ENCODE measurements at regions not wholly inside any gene's neighbourhood (a gene's known extent, or its start where the extent isn't known, plus 50 kb on each side); places are given as distances from the start of the nearest gene placed in this dataset.

DNA sequence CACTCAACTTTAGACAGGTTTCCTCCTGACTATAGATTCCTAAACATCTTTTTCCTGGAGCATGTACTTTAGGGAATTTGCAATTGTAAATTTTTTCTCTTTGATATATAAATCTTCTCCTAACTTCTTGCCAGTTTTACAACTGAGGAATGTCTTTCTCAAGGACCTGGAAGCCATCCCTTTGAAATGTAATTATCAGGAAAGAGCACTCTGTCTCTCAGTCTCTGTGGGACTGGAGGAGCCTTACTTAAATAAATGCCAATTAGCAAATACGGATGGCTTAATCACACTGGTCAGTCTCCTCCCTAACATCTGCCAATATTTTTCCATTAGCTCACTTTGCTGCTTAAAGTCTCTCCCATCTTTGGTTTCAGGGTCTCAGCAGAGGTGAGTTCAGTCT lies 344.3 kb upstream of the ARRDC3 start:
- Histone ChIP-seq H3K79me2 (replicated peaks; ENCODE audit: insufficient read depth) (no peaks in the 10 kb centered on the region), H3K9me2 (ENCODE audit: insufficient read depth) (no peaks in the 10 kb centered on the region), H3K27me3 (ENCODE audit: insufficient read depth) (no peaks in the 10 kb centered on the region), H3K4me2 (peak overlapping the region; percentile 16; the same call in 1 of the 2 replicates), H3K4me1 (ENCODE audit: insufficient read depth) (peaks cover 22% of the 10 kb centered on the region), H4K20me1 (replicated peaks; ENCODE audit: insufficient read depth) (no peaks in the 10 kb centered on the region), H3K27ac (ENCODE audit: low read depth) (no peak overlapping the region), H3K36me3 (ENCODE audit: insufficient read depth) (no peaks in the 10 kb centered on the region), H3K4me3 (peak overlapping the region; percentile 4; the same call in 1 of the 2 replicates), H2AFZ (no peak overlapping the region), H3F3A (replicated peaks; ENCODE audit: low read depth) (no peaks in the 10 kb centered on the region)
- Mint-ChIP-seq H3K4me1 (peaks cover 35% of the 10 kb centered on the region), H3K4me3 (peak overlapping the region; percentile 2; the same call in 1 of the 3 replicates), H3K36me3 (ENCODE audit: low read depth) (no peaks in the 10 kb centered on the region), H3K9me3 (no peaks in the 10 kb centered on the region), H3K27me3 (ENCODE audit: insufficient read depth, low read depth, poor library complexity) (no peaks in the 10 kb centered on the region), H3K27ac (no peak overlapping the region)
- DNase-seq (ENCODE audit: low spot score) (peak; percentile 79), ATAC-seq (peak; percentile 93)
- TF ChIP-seq NANOG (IDR thresholded peaks at IDR 0.05; ENCODE audit: borderline replicate concordance) (peak; percentile 89), CREB1 (CRISPR knock-in tag; IDR thresholded peaks at IDR 0.05; ENCODE audit: low read depth) (peak; percentile 6; the same call in 1 of the 2 replicates)
- TF ChIP-seq, protein P1, sequence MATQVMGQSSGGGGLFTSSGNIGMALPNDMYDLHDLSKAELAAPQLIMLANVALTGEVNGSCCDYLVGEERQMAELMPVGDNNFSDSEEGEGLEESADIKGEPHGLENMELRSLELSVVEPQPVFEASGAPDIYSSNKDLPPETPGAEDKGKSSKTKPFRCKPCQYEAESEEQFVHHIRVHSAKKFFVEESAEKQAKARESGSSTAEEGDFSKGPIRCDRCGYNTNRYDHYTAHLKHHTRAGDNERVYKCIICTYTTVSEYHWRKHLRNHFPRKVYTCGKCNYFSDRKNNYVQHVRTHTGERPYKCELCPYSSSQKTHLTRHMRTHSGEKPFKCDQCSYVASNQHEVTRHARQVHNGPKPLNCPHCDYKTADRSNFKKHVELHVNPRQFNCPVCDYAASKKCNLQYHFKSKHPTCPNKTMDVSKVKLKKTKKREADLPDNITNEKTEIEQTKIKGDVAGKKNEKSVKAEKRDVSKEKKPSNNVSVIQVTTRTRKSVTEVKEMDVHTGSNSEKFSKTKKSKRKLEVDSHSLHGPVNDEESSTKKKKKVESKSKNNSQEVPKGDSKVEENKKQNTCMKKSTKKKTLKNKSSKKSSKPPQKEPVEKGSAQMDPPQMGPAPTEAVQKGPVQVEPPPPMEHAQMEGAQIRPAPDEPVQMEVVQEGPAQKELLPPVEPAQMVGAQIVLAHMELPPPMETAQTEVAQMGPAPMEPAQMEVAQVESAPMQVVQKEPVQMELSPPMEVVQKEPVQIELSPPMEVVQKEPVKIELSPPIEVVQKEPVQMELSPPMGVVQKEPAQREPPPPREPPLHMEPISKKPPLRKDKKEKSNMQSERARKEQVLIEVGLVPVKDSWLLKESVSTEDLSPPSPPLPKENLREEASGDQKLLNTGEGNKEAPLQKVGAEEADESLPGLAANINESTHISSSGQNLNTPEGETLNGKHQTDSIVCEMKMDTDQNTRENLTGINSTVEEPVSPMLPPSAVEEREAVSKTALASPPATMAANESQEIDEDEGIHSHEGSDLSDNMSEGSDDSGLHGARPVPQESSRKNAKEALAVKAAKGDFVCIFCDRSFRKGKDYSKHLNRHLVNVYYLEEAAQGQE (IDR thresholded peaks at IDR 0.05; ENCODE audit: unreplicated experiment): no peak
- TF ChIP-seq, protein P2, sequence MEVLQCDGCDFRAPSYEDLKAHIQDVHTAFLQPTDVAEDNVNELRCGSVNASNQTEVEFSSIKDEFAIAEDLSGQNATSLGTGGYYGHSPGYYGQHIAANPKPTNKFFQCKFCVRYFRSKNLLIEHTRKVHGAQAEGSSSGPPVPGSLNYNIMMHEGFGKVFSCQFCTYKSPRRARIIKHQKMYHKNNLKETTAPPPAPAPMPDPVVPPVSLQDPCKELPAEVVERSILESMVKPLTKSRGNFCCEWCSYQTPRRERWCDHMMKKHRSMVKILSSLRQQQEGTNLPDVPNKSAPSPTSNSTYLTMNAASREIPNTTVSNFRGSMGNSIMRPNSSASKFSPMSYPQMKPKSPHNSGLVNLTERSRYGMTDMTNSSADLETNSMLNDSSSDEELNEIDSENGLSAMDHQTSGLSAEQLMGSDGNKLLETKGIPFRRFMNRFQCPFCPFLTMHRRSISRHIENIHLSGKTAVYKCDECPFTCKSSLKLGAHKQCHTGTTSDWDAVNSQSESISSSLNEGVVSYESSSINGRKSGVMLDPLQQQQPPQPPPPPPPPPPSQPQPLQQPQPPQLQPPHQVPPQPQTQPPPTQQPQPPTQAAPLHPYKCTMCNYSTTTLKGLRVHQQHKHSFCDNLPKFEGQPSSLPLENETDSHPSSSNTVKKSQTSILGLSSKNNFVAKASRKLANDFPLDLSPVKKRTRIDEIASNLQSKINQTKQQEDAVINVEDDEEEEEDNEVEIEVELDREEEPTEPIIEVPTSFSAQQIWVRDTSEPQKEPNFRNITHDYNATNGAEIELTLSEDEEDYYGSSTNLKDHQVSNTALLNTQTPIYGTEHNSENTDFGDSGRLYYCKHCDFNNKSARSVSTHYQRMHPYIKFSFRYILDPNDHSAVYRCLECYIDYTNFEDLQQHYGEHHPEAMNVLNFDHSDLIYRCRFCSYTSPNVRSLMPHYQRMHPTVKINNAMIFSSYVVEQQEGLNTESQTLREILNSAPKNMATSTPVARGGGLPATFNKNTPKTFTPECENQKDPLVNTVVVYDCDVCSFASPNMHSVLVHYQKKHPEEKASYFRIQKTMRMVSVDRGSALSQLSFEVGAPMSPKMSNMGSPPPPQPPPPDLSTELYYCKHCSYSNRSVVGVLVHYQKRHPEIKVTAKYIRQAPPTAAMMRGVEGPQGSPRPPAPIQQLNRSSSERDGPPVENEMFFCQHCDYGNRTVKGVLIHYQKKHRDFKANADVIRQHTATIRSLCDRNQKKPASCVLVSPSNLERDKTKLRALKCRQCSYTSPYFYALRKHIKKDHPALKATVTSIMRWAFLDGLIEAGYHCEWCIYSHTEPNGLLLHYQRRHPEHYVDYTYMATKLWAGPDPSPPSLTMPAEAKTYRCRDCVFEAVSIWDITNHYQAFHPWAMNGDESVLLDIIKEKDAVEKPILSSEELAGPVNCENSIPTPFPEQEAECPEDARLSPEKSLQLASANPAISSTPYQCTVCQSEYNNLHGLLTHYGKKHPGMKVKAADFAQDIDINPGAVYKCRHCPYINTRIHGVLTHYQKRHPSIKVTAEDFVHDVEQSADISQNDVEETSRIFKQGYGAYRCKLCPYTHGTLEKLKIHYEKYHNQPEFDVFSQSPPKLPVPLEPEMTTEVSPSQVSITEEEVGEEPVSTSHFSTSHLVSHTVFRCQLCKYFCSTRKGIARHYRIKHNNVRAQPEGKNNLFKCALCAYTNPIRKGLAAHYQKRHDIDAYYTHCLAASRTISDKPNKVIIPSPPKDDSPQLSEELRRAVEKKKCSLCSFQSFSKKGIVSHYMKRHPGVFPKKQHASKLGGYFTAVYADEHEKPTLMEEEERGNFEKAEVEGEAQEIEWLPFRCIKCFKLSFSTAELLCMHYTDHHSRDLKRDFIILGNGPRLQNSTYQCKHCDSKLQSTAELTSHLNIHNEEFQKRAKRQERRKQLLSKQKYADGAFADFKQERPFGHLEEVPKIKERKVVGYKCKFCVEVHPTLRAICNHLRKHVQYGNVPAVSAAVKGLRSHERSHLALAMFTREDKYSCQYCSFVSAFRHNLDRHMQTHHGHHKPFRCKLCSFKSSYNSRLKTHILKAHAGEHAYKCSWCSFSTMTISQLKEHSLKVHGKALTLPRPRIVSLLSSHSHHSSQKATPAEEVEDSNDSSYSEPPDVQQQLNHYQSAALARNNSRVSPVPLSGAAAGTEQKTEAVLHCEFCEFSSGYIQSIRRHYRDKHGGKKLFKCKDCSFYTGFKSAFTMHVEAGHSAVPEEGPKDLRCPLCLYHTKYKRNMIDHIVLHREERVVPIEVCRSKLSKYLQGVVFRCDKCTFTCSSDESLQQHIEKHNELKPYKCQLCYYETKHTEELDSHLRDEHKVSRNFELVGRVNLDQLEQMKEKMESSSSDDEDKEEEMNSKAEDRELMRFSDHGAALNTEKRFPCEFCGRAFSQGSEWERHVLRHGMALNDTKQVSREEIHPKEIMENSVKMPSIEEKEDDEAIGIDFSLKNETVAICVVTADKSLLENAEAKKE (CRISPR knock-in tag; IDR thresholded peaks at IDR 0.05): peak; percentile 84

All from GM23338 (cell line).